DND-41 (cell line): ENCODE measurements at regions not wholly inside any gene's neighbourhood (a gene's known extent, or its start where the extent isn't known, plus 50 kb on each side); places are given as distances from the start of the nearest gene placed in this dataset.
"Not testable (repeated sequence)": the region's sequence is repeated elsewhere in the genome, so short reads cannot be mapped to it uniquely, and the experiment has no call there.

Experiments used
- ATAC-seq: fragments of 200-7000 bp; cut with Tn5 transposase; 3 replicates; pipeline ENCODE4 v1.9.1; 2021; ENCODE audit warnings: low read depth; ENCODE audit not compliant: insufficient read depth
- DNase-seq: peaks from one replicate; pipeline ENCODE4 v3.0.0-alpha.2; 2020
- H2AFZ ChIP-seq: 2 replicates; pipeline ENCODE4 v1.6.0; 2012; ENCODE audit warnings: low read depth, low read length
- H3K27ac ChIP-seq: 2 replicates; pipeline ENCODE4 v1.5.1; 2012; ENCODE audit warnings: low read length, inconsistent platforms
- H3K27me3 ChIP-seq: fragments of 200-600 bp; sonication (generic); 2 replicates; pipeline ENCODE4 v1.6.0; 2012; ENCODE audit warnings: low read length, mild to moderate bottlenecking, inconsistent platforms; ENCODE audit not compliant: insufficient read depth, poor library complexity
- H3K36me3 ChIP-seq: 2 replicates; pipeline ENCODE4 v1.5.1; 2012; ENCODE audit warnings: low read length, inconsistent platforms; ENCODE audit not compliant: insufficient read depth
- H3K4me1 ChIP-seq: 2 replicates; pipeline ENCODE4 v1.5.1; 2012; ENCODE audit warnings: mild to moderate bottlenecking, low read length; ENCODE audit not compliant: insufficient read depth
- H3K4me2 ChIP-seq: 2 replicates; pipeline ENCODE4 v1.6.0; 2012; ENCODE audit warnings: mild to moderate bottlenecking, moderate library complexity, low read length, inconsistent platforms; ENCODE audit not compliant: insufficient read depth
- H3K4me3 ChIP-seq, 2 experiments: fragments of 200-600 bp in 1 of 2; shearing (Covaris generic) in 1 of 2; 2 replicates each; pipeline ENCODE4 v1.5.1; 2012 to 2016; ENCODE audit warnings: inconsistent platforms in 2 of 2, low read length in 2 of 2, mild to moderate bottlenecking in 2 of 2, low read depth in 1 of 2, moderate library complexity in 1 of 2
- H3K79me2 ChIP-seq: 2 replicates; pipeline ENCODE4 v1.6.0; 2012; ENCODE audit warnings: low read length, inconsistent platforms; ENCODE audit not compliant: insufficient read depth
- H3K9ac ChIP-seq: 2 replicates; pipeline ENCODE4 v1.6.0; 2012; ENCODE audit warnings: low read depth, mild to moderate bottlenecking, inconsistent platforms, low read length, moderate library complexity
- H3K9me3 ChIP-seq: 2 replicates; pipeline ENCODE4 v1.5.1; 2012; ENCODE audit warnings: low read length, moderate library complexity, mild to moderate bottlenecking, inconsistent platforms; ENCODE audit not compliant: insufficient read depth, severe bottlenecking
- H4K20me1 ChIP-seq: 2 replicates; pipeline ENCODE4 v1.6.0; 2012; ENCODE audit warnings: low read length; ENCODE audit not compliant: insufficient read depth
- EZH2 ChIP-seq: IDR thresholded peaks from 3 replicates; pipeline ENCODE4 v1.6.1; 2012; ENCODE audit warnings: borderline replicate concordance, low read depth, mild to moderate bottlenecking, moderate library complexity, low read length, inconsistent platforms; ENCODE audit not compliant: severe bottlenecking
- TF ChIP-seq, protein P1 (sequence below): IDR thresholded peaks from 2 replicates; pipeline ENCODE4 v1.5.1; 2012; ENCODE audit warnings: borderline replicate concordance, low read length, moderate library complexity, mild to moderate bottlenecking; ENCODE audit not compliant: poor library complexity, severe bottlenecking; ENCODE audit errors: extremely low read depth

GRCh38 chr2:180828756-180829155 lies 151.6 kb upstream of the UBE2E3 start:
- no peak overlapping the region for H3K9ac ChIP-seq
- H3K79me2 ChIP-seq, result no peaks in the 10 kb centered on the region
- no peak overlapping the region for H3K4me3 ChIP-seq
- DNase-seq (no peak), ATAC-seq (no peak)
- no peaks in the 10 kb centered on the region for H3K9me3 ChIP-seq
- no peak overlapping the region for H3K4me2 ChIP-seq
- no peak overlapping the region for H2AFZ ChIP-seq
- H4K20me1 ChIP-seq, result no peaks in the 10 kb centered on the region
- H3K36me3 ChIP-seq, result no peaks in the 10 kb centered on the region
- TF ChIP-seq, protein P1, sequence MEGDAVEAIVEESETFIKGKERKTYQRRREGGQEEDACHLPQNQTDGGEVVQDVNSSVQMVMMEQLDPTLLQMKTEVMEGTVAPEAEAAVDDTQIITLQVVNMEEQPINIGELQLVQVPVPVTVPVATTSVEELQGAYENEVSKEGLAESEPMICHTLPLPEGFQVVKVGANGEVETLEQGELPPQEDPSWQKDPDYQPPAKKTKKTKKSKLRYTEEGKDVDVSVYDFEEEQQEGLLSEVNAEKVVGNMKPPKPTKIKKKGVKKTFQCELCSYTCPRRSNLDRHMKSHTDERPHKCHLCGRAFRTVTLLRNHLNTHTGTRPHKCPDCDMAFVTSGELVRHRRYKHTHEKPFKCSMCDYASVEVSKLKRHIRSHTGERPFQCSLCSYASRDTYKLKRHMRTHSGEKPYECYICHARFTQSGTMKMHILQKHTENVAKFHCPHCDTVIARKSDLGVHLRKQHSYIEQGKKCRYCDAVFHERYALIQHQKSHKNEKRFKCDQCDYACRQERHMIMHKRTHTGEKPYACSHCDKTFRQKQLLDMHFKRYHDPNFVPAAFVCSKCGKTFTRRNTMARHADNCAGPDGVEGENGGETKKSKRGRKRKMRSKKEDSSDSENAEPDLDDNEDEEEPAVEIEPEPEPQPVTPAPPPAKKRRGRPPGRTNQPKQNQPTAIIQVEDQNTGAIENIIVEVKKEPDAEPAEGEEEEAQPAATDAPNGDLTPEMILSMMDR, result no peak
- no peak for TF ChIP-seq EZH2
- H3K4me1 ChIP-seq, result no peaks in the 10 kb centered on the region
- peaks cover 5% of the 10 kb centered on the region for H3K27me3 ChIP-seq
- no peak overlapping the region for H3K27ac ChIP-seq

GRCh38 chr2:180823546-180824141 lies 156.8 kb upstream of the UBE2E3 start:
- Histone ChIP-seq H3K27me3 (peaks cover 6% of the 10 kb centered on the region), H3K4me2 (no peak overlapping the region), H3K79me2 (no peaks in the 10 kb centered on the region), H3K9me3 (no peaks in the 10 kb centered on the region), H3K36me3 (no peaks in the 10 kb centered on the region), H3K27ac (no peak overlapping the region), H2AFZ (no peak overlapping the region), H3K4me1 (no peaks in the 10 kb centered on the region), H3K4me3 (no peak overlapping the region), H3K9ac (no peak overlapping the region), H4K20me1 (no peaks in the 10 kb centered on the region)
- DNase-seq (no peak), ATAC-seq (no peak)
- TF ChIP-seq EZH2, result no peak
- TF ChIP-seq, protein P1, result no peak

GRCh38 chr2:180819106-180819505 lies 161.3 kb upstream of the UBE2E3 start:
- TF ChIP-seq, protein P1, result no peak
- no peak for TF ChIP-seq EZH2
- no peaks in the 10 kb centered on the region for H3K9me3 ChIP-seq
- peaks cover 3% of the 10 kb centered on the region for H3K27me3 ChIP-seq
- DNase-seq (no peak), ATAC-seq (no peak)
- H4K20me1 ChIP-seq, result no peaks in the 10 kb centered on the region
- no peak overlapping the region for H3K4me3 ChIP-seq
- H3K79me2 ChIP-seq, result no peaks in the 10 kb centered on the region
- H2AFZ ChIP-seq, result no peak overlapping the region
- H3K4me1 ChIP-seq, result no peaks in the 10 kb centered on the region
- no peak overlapping the region for H3K27ac ChIP-seq
- no peak overlapping the region for H3K9ac ChIP-seq
- no peaks in the 10 kb centered on the region for H3K36me3 ChIP-seq
- no peak overlapping the region for H3K4me2 ChIP-seq

GRCh38 chr2:180818700-180819099 lies 161.7 kb upstream of the UBE2E3 start:
- not testable (repeated sequence) for H3K4me2 ChIP-seq, H4K20me1 ChIP-seq, ATAC-seq, H3K9ac ChIP-seq, H3K4me1 ChIP-seq, H3K27ac ChIP-seq, H3K27me3 ChIP-seq, H3K79me2 ChIP-seq, H3K4me3 ChIP-seq, H3K9me3 ChIP-seq, DNase-seq, H2AFZ ChIP-seq, H3K36me3 ChIP-seq
